Calu3 (cell line): ENCODE measurements at regions not wholly inside any gene's neighbourhood (a gene's known extent, or its start where the extent isn't known, plus 50 kb on each side); places are given as distances from the start of the nearest gene placed in this dataset.

Experiments
- BruUV-seq: library from RNA; stranded (reverse); fragments of 400-500 nt; replicated peaks from 2 replicates; lab custom pipeline; 2021; lab: Mats Ljungman, UMichigan
- CTCF ChIA-PET: fragments of 300-600 bp; sonication (Branson Sonifier 250); formaldehyde crosslinking; loops from one replicate; lab custom pipeline; 2022; ENCODE audit warnings: antibody characterized with exemption; lab: Charles Lee
- DNase-seq: peaks from one replicate; pipeline ENCODE4 v3.0.0; 2022
- H3K27ac Mint-ChIP-seq: one replicate; pipeline ENCODE4 v1.8.0; 2022; ENCODE audit warnings: mixed read lengths; ENCODE audit not compliant: unreplicated experiment
- H3K27me3 Mint-ChIP-seq: one replicate; pipeline ENCODE4 v1.8.0; 2022; ENCODE audit warnings: mixed read lengths; ENCODE audit not compliant: unreplicated experiment
- H3K36me3 Mint-ChIP-seq: one replicate; pipeline ENCODE4 v1.8.0; 2022; ENCODE audit warnings: mild to moderate bottlenecking, moderate library complexity, mixed read lengths; ENCODE audit not compliant: insufficient read depth, unreplicated experiment
- H3K4me1 Mint-ChIP-seq: one replicate; pipeline ENCODE4 v1.8.0; 2022; ENCODE audit warnings: mild to moderate bottlenecking, low read depth, mixed read lengths; ENCODE audit not compliant: unreplicated experiment
- H3K4me3 Mint-ChIP-seq: one replicate; pipeline ENCODE4 v1.8.0; 2022; ENCODE audit warnings: mild to moderate bottlenecking, low read depth, moderate library complexity, mixed read lengths; ENCODE audit not compliant: unreplicated experiment
- H3K9me3 Mint-ChIP-seq: one replicate; pipeline ENCODE4 v1.8.0; 2022; ENCODE audit warnings: low read depth, mixed read lengths; ENCODE audit not compliant: unreplicated experiment
- CTCF ChIP-seq: fragments of 200-600 bp; IDR thresholded peaks from one replicate; pipeline ENCODE4 v1.8.0; 2022; ENCODE audit warnings: antibody characterized with exemption; ENCODE audit not compliant: unreplicated experiment
- intact Hi-C: fragments of 100-400 bp; cut with micrococcal nuclease; formaldehyde crosslinking; loops from one replicate; pipeline ENCODE4 v1.10.0; 2022; ENCODE audit not compliant: unreplicated experiment

DNA sequence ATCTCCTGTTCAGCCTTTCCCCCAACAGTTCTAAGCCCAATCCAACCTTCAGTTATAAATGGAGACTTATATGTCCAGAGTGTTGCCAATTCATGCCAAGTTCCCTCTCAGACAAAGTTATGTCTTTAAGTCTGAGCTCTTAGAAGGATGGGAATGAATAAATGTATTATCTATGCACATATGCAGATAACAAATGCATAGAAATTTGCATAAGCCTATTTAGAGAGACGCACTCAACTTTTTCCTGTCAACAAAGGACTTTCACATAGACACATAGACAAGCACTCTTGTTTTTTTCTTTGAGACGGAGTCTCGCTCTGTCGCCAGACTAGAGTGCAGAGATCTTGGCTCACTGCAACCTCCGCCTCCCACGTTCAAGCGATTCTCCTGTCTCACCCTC is 95.1 kb downstream of the SOX9 start:
- CTCF ChIA-PET, result no interaction called here
- TF ChIP-seq CTCF, result no peak
- intact Hi-C loops, result no loop called here
- H3K4me1 Mint-ChIP-seq, result no peaks in the 10 kb centered on the region
- no peak overlapping the region for H3K4me3 Mint-ChIP-seq
- no peak for DNase-seq
- no TSS peak for BruUV-seq
- H3K9me3 Mint-ChIP-seq, result peaks cover 6% of the 10 kb centered on the region
- H3K27me3 Mint-ChIP-seq, result no peaks in the 10 kb centered on the region
- H3K36me3 Mint-ChIP-seq, result no peaks in the 10 kb centered on the region
- H3K27ac Mint-ChIP-seq, result no peak overlapping the region

- BruUV-seq, result no TSS peak
- H3K27ac Mint-ChIP-seq, result no peak overlapping the region
- DNase-seq, result no peak
- peaks cover 3% of the 10 kb centered on the region for H3K9me3 Mint-ChIP-seq
- intact Hi-C loops, result no loop called here
- no peaks in the 10 kb centered on the region for H3K36me3 Mint-ChIP-seq
- TF ChIP-seq CTCF, result no peak
- H3K27me3 Mint-ChIP-seq, result no peaks in the 10 kb centered on the region
- no peak overlapping the region for H3K4me3 Mint-ChIP-seq
- no peaks in the 10 kb centered on the region for H3K4me1 Mint-ChIP-seq
- CTCF ChIA-PET, result interaction anchor here (0.7 kb wide), 2 partner anchors 296 to 412 kb away, joined by 4 to 6 read pairs; no protein-coding TSS in a partner anchor
Measured at GRCh38 chr17:72219137-72219823, 98.5 kb downstream of the SOX9 start.

DNA sequence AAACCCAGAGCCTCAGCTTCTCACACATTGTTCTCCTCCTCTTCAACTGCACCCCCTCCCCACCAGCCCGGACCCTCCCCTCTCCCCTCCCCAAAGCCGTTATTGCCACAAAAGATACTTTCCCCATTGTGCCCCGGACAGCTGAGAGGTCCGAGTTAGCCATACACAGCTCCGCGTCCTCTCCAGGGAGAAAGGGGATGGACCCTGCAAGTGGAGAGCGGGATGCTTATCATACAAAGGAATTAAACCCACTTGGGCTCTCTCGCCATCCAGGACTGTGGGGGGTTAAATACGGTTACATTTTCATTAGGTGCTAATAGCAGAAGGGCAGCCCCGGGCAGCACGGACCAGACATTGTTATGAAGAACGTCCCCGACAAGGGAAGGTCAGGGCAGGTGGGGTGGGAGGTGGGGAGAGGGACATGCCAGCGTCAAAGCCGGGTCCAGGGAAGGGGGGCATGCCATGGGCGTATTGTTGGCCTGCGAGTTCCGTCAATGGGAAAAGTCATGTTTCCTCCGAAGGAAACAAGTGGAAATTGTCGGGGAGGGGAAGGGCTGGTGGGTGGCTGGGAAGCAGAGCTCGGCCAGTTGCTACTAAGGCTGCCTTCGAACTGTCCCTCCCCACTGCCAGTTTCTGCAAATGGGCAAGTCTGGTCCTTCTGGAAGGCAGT is 99.1 kb downstream of the SOX9 start:
- H3K4me3 Mint-ChIP-seq, result no peak overlapping the region
- no TSS peak for BruUV-seq
- H3K27me3 Mint-ChIP-seq, result no peaks in the 10 kb centered on the region
- TF ChIP-seq CTCF, result no peak
- H3K4me1 Mint-ChIP-seq, result no peaks in the 10 kb centered on the region
- CTCF ChIA-PET, result interaction anchor here (0.7 kb wide), 1 partner anchor 413 kb away, joined by 4 read pairs; no protein-coding TSS in a partner anchor
- peaks cover 3% of the 10 kb centered on the region for H3K9me3 Mint-ChIP-seq
- no peak for DNase-seq
- intact Hi-C loops, result no loop called here
- H3K36me3 Mint-ChIP-seq, result no peaks in the 10 kb centered on the region
- no peak overlapping the region for H3K27ac Mint-ChIP-seq

GRCh38 chr17:72222661-72223380 is 102.0 kb downstream of the SOX9 start:
- intact Hi-C loops, result no loop called here
- H3K4me3 Mint-ChIP-seq, result no peak overlapping the region
- H3K9me3 Mint-ChIP-seq, result peaks cover 3% of the 10 kb centered on the region
- no peaks in the 10 kb centered on the region for H3K27me3 Mint-ChIP-seq
- no peak overlapping the region for H3K27ac Mint-ChIP-seq
- BruUV-seq, result no TSS peak
- H3K36me3 Mint-ChIP-seq, result no peaks in the 10 kb centered on the region
- CTCF ChIA-PET, result no interaction called here
- DNase-seq, result no peak
- H3K4me1 Mint-ChIP-seq, result no peaks in the 10 kb centered on the region
- no peak for TF ChIP-seq CTCF
